AG09319 (cell line): ENCODE measurements at regions not wholly inside any gene's neighbourhood (a gene's known extent, or its start where the extent isn't known, plus 50 kb on each side); places are given as distances from the start of the nearest gene placed in this dataset.

Source experiments
- DNase-seq: peaks from one replicate; pipeline ENCODE4 v3.0.0-alpha.2; 2010; ENCODE audit warnings: low read depth; ENCODE audit errors: extremely low read depth
- TF ChIP-seq, protein P1 (sequence below): IDR thresholded peaks from 2 replicates; pipeline ENCODE4 v1.5.1; 2011; ENCODE audit warnings: low read depth, mild to moderate bottlenecking, inconsistent platforms, low read length, moderate library complexity

DNA sequence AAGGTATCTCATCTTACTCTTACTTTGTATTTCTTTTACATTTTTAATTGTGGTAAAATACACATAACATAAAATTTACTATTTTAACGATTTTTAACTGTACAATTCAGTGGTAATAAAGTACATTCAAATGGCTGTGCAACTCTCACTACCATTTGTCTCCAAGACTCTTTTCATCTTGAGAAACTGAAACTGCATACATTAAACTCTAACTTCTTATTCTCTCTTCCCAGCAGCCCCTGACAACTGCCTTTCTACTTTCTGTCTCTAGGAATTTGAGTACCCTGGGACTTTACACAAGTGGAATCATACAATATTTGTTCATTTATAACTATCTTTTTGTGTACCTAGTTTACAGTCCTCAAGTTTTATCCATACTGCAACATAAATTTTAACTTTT lies 725.8 kb upstream of the KIRREL3 start:
- DNase-seq: no peak
- TF ChIP-seq, protein P1, sequence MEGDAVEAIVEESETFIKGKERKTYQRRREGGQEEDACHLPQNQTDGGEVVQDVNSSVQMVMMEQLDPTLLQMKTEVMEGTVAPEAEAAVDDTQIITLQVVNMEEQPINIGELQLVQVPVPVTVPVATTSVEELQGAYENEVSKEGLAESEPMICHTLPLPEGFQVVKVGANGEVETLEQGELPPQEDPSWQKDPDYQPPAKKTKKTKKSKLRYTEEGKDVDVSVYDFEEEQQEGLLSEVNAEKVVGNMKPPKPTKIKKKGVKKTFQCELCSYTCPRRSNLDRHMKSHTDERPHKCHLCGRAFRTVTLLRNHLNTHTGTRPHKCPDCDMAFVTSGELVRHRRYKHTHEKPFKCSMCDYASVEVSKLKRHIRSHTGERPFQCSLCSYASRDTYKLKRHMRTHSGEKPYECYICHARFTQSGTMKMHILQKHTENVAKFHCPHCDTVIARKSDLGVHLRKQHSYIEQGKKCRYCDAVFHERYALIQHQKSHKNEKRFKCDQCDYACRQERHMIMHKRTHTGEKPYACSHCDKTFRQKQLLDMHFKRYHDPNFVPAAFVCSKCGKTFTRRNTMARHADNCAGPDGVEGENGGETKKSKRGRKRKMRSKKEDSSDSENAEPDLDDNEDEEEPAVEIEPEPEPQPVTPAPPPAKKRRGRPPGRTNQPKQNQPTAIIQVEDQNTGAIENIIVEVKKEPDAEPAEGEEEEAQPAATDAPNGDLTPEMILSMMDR: no peak

DNA sequence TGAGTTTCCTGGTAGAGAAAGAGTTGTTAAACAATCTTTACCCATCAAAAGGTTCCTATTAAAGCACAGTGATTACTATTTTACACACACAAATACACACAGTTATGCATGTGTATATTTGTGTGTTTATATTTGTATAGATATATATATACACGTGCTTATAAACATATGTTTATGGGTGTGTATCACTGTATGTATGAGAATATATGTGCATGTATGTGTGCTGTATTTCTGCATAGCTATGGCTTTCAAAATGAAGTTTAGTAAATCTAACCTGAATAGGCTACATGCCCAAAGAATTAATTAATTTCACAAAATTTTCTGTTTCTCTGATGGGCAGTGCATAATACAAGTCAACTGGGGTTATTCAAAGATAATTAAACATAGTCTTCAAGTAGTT lies 723.1 kb upstream of the KIRREL3 start:
- TF ChIP-seq, protein P1: no peak
- no peak for DNase-seq

DNA sequence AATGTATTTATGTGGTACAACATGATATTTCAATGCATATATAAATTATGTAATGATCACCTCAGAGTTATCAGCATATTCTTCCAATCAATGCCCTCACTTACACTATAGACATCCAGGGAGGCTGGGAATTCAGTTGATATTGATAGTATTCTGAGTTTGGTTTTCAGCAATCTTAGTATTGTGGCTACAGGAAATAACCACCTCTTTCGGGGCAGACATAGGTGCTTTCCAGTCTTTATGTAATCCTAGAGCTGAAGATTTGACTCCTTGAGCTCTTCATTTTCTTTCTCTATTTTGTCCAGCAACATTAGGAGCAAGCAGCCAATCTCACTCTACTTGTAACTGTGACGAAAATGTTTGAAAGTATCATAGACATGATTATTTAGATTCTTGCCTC lies 712.7 kb upstream of the KIRREL3 start:
- TF ChIP-seq, protein P1: no peak
- DNase-seq: no peak

DNA sequence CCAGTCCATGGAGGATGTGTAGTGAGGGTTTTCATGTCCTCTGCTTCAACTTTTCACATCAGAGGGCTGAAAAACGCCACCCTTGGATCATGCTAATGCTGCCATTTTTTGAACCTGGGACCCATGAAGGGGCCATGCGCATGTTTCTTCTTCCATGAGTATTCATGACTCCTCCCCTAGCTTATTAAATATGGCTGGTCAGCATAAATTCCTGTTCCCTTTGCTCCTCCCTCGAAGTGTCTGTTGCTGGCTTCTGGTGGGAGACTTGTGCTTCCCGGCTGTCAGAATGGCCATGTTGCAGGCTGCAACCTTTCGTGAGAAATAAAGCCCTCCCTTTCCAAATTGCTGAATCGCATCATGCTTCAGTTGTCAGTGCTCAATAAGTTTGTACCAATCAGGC lies 711.2 kb upstream of the KIRREL3 start:
- TF ChIP-seq, protein P1: no peak

DNA sequence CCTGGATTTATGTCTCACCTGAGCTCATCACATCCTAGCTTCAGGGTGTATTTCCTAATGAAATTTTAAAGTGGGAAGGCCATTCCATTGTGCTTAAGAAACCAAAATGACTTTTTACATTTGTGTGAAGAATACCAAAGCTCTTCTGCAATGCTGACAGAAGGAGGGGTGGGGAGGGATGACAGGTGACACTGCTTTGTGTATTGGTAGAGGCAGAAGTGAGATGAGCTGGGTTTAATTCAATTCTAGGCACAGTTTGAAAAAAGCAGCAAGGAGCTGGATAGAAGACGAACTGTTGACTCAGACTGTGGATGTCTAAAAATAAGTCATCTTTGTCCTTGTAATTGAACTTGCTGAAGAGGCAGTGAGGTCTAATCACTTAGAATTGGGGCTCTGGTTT lies 710.3 kb upstream of the KIRREL3 start:
- DNase-seq: no peak
- TF ChIP-seq, protein P1: no peak

More for the DNA sequence above, 711.2 kb upstream of the KIRREL3 start:
- no peak for DNase-seq

DNA sequence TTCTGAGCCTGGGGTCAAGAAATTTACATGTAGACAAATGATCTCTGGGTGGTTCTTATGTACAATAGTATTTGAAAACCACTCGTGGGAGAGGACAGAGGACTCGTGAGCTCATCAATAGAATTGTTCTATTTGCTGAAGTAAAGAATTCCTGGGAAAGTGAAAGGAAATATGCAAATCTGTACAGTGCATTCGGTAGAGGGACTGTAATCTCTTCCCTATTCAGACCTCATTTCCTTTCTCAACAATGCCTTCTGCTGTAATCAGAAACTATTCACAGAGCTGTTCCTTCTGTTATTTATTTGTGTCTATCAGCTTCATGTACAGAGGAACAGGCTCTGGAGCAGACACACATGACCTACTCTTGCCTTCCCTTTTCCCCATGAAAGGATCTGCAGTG lies 709.4 kb upstream of the KIRREL3 start:
- TF ChIP-seq, protein P1: no peak
- DNase-seq: no peak

DNA sequence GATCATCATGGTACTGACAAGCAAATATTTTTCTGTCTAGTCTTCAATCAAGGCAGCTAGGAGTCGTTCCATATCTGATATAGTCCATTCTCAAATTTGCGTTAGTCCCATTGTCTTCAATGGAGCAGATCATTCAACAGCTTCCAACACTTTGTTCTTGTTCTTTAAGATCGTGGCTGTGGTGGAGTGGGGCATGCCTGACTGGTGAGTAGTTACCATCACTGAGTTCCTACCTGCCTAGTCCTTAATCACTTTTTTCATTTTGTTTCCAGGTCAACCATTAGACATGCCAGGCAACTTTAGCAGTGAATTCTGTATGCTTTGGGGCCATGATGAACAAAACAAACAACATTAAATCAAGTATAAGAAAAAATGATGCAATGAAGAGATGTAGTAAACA lies 693.1 kb upstream of the KIRREL3 start:
- TF ChIP-seq, protein P1: no peak
- no peak for DNase-seq
